ENCODE measurements at regions not wholly inside any gene's neighbourhood (a gene's known extent, or its start where the extent isn't known, plus 50 kb on each side); places are given as distances from the start of the nearest gene placed in this dataset.
"Not testable (repeated sequence)": the region's sequence is repeated elsewhere in the genome, so short reads cannot be mapped to it uniquely, and the experiment has no call there.

- Mint-ChIP-seq H3K27me3 (peaks cover 25% of the 10 kb centered on the region), H3K9me3 (peaks cover 4% of the 10 kb centered on the region), H3K4me3 (no peak overlapping the region), H3K36me3 (ENCODE audit: low read depth) (no peaks in the 10 kb centered on the region), H3K27ac (no peak overlapping the region), H3K4me1 (ENCODE audit: low read depth) (no peaks in the 10 kb centered on the region)
Observed at GRCh38 chr6:1477432-1478090, 88.2 kb downstream of the FOXF2 start.

GRCh38 chr6:1478163-1478826 lies 88.9 kb downstream of the FOXF2 start:
- H3K4me1 Mint-ChIP-seq (ENCODE audit: low read depth); H3K27ac Mint-ChIP-seq; H3K9me3 Mint-ChIP-seq; H3K4me3 Mint-ChIP-seq; H3K36me3 Mint-ChIP-seq (ENCODE audit: low read depth): not testable (repeated sequence)
- peaks cover 22% of the 10 kb centered on the region for H3K27me3 Mint-ChIP-seq

GRCh38 chr6:1479095-1479494 lies 89.7 kb downstream of the FOXF2 start:
- H3K9me3 Mint-ChIP-seq: peaks cover 4% of the 10 kb centered on the region
- H3K36me3 Mint-ChIP-seq (ENCODE audit: low read depth): no peaks in the 10 kb centered on the region
- no peak overlapping the region for H3K4me3 Mint-ChIP-seq
- H3K27me3 Mint-ChIP-seq: peaks cover 27% of the 10 kb centered on the region
- no peaks in the 10 kb centered on the region for H3K4me1 Mint-ChIP-seq (ENCODE audit: low read depth)
- H3K27ac Mint-ChIP-seq: no peak overlapping the region

GRCh38 chr6:1479601-1480221 lies 90.3 kb downstream of the FOXF2 start:
- Mint-ChIP-seq H3K36me3 (ENCODE audit: low read depth) (no peaks in the 10 kb centered on the region), H3K27me3 (peaks cover 23% of the 10 kb centered on the region), H3K9me3 (peaks cover 4% of the 10 kb centered on the region), H3K4me1 (ENCODE audit: low read depth) (no peaks in the 10 kb centered on the region), H3K4me3 (no peak overlapping the region), H3K27ac (no peak overlapping the region)

GRCh38 chr6:1481286-1481685 lies 91.9 kb downstream of the FOXF2 start:
- Mint-ChIP-seq H3K4me3 (no peak overlapping the region), H3K9me3 (peaks cover 4% of the 10 kb centered on the region), H3K36me3 (ENCODE audit: low read depth) (no peaks in the 10 kb centered on the region), H3K4me1 (ENCODE audit: low read depth) (no peaks in the 10 kb centered on the region), H3K27ac (no peak overlapping the region), H3K27me3 (peaks cover 21% of the 10 kb centered on the region)

- Mint-ChIP-seq H3K4me3 (no peak overlapping the region), H3K4me1 (ENCODE audit: low read depth) (no peaks in the 10 kb centered on the region), H3K27me3 (peaks cover 21% of the 10 kb centered on the region), H3K27ac (no peak overlapping the region), H3K9me3 (peaks cover 4% of the 10 kb centered on the region), H3K36me3 (ENCODE audit: low read depth) (no peaks in the 10 kb centered on the region)
Observed at GRCh38 chr6:1482381-1483166, 93.2 kb downstream of the FOXF2 start.

GRCh38 chr6:1485678-1486077 lies 96.3 kb downstream of the FOXF2 start:
- Mint-ChIP-seq H3K4me3 (no peak overlapping the region), H3K9me3 (no peaks in the 10 kb centered on the region), H3K4me1 (ENCODE audit: low read depth) (no peaks in the 10 kb centered on the region), H3K27me3 (peaks cover 13% of the 10 kb centered on the region), H3K27ac (no peak overlapping the region), H3K36me3 (ENCODE audit: low read depth) (no peaks in the 10 kb centered on the region)

GRCh38 chr6:1486387-1486786 lies 97.0 kb downstream of the FOXF2 start:
- peaks cover 13% of the 10 kb centered on the region for H3K27me3 Mint-ChIP-seq
- H3K27ac Mint-ChIP-seq: no peak overlapping the region
- H3K4me3 Mint-ChIP-seq: no peak overlapping the region
- no peaks in the 10 kb centered on the region for H3K36me3 Mint-ChIP-seq (ENCODE audit: low read depth)
- H3K9me3 Mint-ChIP-seq: no peaks in the 10 kb centered on the region
- H3K4me1 Mint-ChIP-seq (ENCODE audit: low read depth): no peaks in the 10 kb centered on the region

GRCh38 chr6:1487239-1487638 lies 97.9 kb downstream of the FOXF2 start:
- Mint-ChIP-seq H3K4me1 (ENCODE audit: low read depth) (no peaks in the 10 kb centered on the region), H3K27me3 (peaks cover 6% of the 10 kb centered on the region), H3K27ac (no peak overlapping the region), H3K36me3 (ENCODE audit: low read depth) (no peaks in the 10 kb centered on the region), H3K4me3 (no peak overlapping the region), H3K9me3 (no peaks in the 10 kb centered on the region)

GRCh38 chr6:1491025-1491424 lies 101.6 kb downstream of the FOXF2 start:
- Mint-ChIP-seq H3K27ac (no peak overlapping the region), H3K36me3 (ENCODE audit: low read depth) (no peaks in the 10 kb centered on the region), H3K9me3 (no peaks in the 10 kb centered on the region), H3K27me3 (peaks cover 5% of the 10 kb centered on the region), H3K4me3 (no peak overlapping the region), H3K4me1 (ENCODE audit: low read depth) (no peaks in the 10 kb centered on the region)

GRCh38 chr6:1491591-1492319 lies 102.4 kb downstream of the FOXF2 start:
- H3K4me1 Mint-ChIP-seq (ENCODE audit: low read depth): no peaks in the 10 kb centered on the region
- H3K4me3 Mint-ChIP-seq: no peak overlapping the region
- peaks cover 5% of the 10 kb centered on the region for H3K27me3 Mint-ChIP-seq
- H3K36me3 Mint-ChIP-seq (ENCODE audit: low read depth): no peaks in the 10 kb centered on the region
- H3K9me3 Mint-ChIP-seq: no peaks in the 10 kb centered on the region
- H3K27ac Mint-ChIP-seq: no peak overlapping the region

- no peaks in the 10 kb centered on the region for H3K36me3 Mint-ChIP-seq (ENCODE audit: low read depth)
- H3K27ac Mint-ChIP-seq: no peak overlapping the region
- H3K9me3 Mint-ChIP-seq: no peaks in the 10 kb centered on the region
- H3K27me3 Mint-ChIP-seq: peaks cover 5% of the 10 kb centered on the region
- H3K4me3 Mint-ChIP-seq: no peak overlapping the region
- H3K4me1 Mint-ChIP-seq (ENCODE audit: low read depth): no peaks in the 10 kb centered on the region
Observed at GRCh38 chr6:1494671-1495070, 105.3 kb downstream of the FOXF2 start.

GRCh38 chr6:1495344-1495743 lies 106.0 kb downstream of the FOXF2 start:
- Mint-ChIP-seq H3K27ac (no peak overlapping the region), H3K27me3 (peaks cover 5% of the 10 kb centered on the region), H3K4me1 (ENCODE audit: low read depth) (no peaks in the 10 kb centered on the region), H3K4me3 (no peak overlapping the region), H3K9me3 (no peaks in the 10 kb centered on the region), H3K36me3 (ENCODE audit: low read depth) (no peaks in the 10 kb centered on the region)

- Mint-ChIP-seq H3K9me3 (no peaks in the 10 kb centered on the region), H3K27me3 (peaks cover 5% of the 10 kb centered on the region), H3K4me3 (no peak overlapping the region), H3K27ac (no peak overlapping the region), H3K36me3 (ENCODE audit: low read depth) (no peaks in the 10 kb centered on the region), H3K4me1 (ENCODE audit: low read depth) (no peaks in the 10 kb centered on the region)
Observed at GRCh38 chr6:1496092-1496491, 106.7 kb downstream of the FOXF2 start.

All from stimulated activated naive CD8-positive, alpha-beta T cell treated with anti-CD3 and anti-CD28 coated beads, Interleukin-15, Interleukin-2, amounts not matched to agents 100 ng/mL and 50 ng/mL, for 24 hours (primary cell).